Chondrocyte (in vitro differentiated cells): ENCODE measurements at regions not wholly inside any gene's neighbourhood (a gene's known extent, or its start where the extent isn't known, plus 50 kb on each side); places are given as distances from the start of the nearest gene placed in this dataset.

Source experiments
- DNase-seq: peaks from one replicate; pipeline ENCODE4 v3.0.0; 2021; ENCODE audit warnings: mixed read lengths, low spot score
- H3K27ac Mint-ChIP-seq: one replicate; pipeline ENCODE4 v1.8.0; 2021; ENCODE audit warnings: mild to moderate bottlenecking, moderate library complexity, mixed read lengths; ENCODE audit not compliant: unreplicated experiment
- H3K27me3 Mint-ChIP-seq: 2 replicates; pipeline ENCODE4 v1.8.0; 2021; ENCODE audit warnings: low read depth, mixed read lengths
- H3K36me3 Mint-ChIP-seq: 2 replicates; pipeline ENCODE4 v1.8.0; 2021; ENCODE audit warnings: low read depth, mixed read lengths
- H3K4me1 Mint-ChIP-seq: 2 replicates; pipeline ENCODE4 v1.8.0; 2021; ENCODE audit warnings: low read depth, mild to moderate bottlenecking, mixed read lengths
- H3K4me3 Mint-ChIP-seq: one replicate; pipeline ENCODE4 v1.8.0; 2021; ENCODE audit warnings: mild to moderate bottlenecking, moderate library complexity, mixed read lengths; ENCODE audit not compliant: unreplicated experiment
- H3K9me3 Mint-ChIP-seq: 2 replicates; pipeline ENCODE4 v1.8.0; 2021; ENCODE audit warnings: low read depth, mixed read lengths
- TF ChIP-seq, protein P1 (sequence below): fragments of 200-600 bp; sonication (generic); IDR thresholded peaks from 2 replicates; pipeline ENCODE4 v1.5.0; 2021; ENCODE audit warnings: antibody characterized with exemption, mild to moderate bottlenecking, moderate library complexity

DNA sequence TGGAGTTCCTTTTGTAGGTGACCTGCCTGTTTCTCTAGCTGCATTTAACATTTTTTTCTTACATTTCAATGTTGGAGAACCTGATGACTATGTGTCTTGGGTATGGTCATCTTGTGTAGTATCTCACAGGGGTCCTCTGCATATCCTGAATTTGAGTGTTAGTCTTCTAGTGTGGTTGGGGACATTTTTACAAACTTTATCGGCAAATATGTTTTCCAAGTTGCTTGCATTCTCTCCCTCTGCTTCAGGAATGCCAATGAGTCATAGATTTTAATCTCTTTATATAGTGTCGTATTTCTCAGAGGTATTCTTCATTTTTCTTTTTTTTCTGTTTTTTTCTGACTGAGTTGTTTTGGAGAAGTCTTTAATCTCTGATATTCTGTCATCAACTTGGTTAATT is 684.0 kb downstream of the NCAM2 start:
- TF ChIP-seq, protein P1, sequence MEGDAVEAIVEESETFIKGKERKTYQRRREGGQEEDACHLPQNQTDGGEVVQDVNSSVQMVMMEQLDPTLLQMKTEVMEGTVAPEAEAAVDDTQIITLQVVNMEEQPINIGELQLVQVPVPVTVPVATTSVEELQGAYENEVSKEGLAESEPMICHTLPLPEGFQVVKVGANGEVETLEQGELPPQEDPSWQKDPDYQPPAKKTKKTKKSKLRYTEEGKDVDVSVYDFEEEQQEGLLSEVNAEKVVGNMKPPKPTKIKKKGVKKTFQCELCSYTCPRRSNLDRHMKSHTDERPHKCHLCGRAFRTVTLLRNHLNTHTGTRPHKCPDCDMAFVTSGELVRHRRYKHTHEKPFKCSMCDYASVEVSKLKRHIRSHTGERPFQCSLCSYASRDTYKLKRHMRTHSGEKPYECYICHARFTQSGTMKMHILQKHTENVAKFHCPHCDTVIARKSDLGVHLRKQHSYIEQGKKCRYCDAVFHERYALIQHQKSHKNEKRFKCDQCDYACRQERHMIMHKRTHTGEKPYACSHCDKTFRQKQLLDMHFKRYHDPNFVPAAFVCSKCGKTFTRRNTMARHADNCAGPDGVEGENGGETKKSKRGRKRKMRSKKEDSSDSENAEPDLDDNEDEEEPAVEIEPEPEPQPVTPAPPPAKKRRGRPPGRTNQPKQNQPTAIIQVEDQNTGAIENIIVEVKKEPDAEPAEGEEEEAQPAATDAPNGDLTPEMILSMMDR = no peak
- Mint-ChIP-seq H3K9me3 (peaks cover 24% of the 10 kb centered on the region), H3K27me3 (no peaks in the 10 kb centered on the region), H3K27ac (peak overlapping the region; percentile 38), H3K36me3 (no peaks in the 10 kb centered on the region), H3K4me3 (no peak overlapping the region), H3K4me1 (peaks cover 18% of the 10 kb centered on the region)
- DNase-seq = no peak

DNA sequence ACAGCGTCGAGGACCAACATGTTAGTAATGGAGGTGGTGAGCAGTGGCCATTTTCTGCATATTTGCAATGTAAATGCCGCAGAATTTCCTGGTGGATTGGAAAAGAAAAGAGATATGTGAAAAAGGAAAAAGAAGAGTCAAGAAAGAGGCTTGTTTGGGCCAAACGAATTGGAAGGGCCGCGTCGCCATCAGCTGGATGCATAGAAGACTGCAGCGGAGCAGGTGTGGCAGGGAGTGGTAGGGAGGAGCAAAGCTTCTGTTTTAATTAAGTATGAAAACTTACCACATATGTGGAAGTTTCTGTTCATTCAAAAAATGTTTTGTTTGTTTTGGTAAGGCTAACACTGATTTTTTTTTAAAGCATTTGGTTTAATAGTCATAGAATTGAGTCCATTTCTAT is 690.7 kb downstream of the NCAM2 start:
- Mint-ChIP-seq H3K4me1 (peaks cover under 1% of the 10 kb centered on the region), H3K27me3 (no peaks in the 10 kb centered on the region), H3K4me3 (no peak overlapping the region), H3K36me3 (no peaks in the 10 kb centered on the region), H3K27ac (no peak overlapping the region), H3K9me3 (peaks cover under 1% of the 10 kb centered on the region)
- DNase-seq = no peak
- TF ChIP-seq, protein P1 = peak; percentile 81

DNA sequence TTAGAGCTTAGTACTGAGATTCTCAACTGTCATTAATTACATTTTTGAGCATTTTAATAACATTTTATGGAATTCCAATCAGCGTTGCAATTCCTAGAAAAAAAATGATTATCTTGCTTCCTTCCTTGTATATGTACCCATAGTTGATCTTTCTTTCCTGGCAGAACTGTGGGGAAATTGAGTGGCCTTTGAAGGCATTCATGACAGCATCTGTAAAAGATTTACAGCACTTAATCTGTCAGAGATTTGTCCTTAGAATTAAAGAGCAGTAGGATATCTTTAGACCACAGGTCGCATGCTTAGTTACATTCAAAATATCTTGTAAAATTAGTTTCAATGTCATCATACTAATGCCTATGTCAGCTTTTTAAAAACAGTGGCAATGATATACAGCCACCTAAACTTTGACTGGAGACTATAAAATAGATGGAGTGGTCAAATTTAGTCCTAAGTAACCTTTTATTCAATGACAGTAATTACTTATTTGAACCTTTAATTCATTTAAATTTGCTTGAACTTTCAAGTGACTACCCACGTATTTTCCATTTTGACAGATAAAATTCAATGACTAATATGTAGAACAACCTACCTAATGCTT is 692.0 kb downstream of the NCAM2 start:
- TF ChIP-seq, protein P1 = no peak
- no peaks in the 10 kb centered on the region for H3K9me3 Mint-ChIP-seq
- H3K36me3 Mint-ChIP-seq = no peaks in the 10 kb centered on the region
- no peak overlapping the region for H3K27ac Mint-ChIP-seq
- no peaks in the 10 kb centered on the region for H3K27me3 Mint-ChIP-seq
- H3K4me3 Mint-ChIP-seq = no peak overlapping the region
- DNase-seq = no peak
- no peaks in the 10 kb centered on the region for H3K4me1 Mint-ChIP-seq

DNA sequence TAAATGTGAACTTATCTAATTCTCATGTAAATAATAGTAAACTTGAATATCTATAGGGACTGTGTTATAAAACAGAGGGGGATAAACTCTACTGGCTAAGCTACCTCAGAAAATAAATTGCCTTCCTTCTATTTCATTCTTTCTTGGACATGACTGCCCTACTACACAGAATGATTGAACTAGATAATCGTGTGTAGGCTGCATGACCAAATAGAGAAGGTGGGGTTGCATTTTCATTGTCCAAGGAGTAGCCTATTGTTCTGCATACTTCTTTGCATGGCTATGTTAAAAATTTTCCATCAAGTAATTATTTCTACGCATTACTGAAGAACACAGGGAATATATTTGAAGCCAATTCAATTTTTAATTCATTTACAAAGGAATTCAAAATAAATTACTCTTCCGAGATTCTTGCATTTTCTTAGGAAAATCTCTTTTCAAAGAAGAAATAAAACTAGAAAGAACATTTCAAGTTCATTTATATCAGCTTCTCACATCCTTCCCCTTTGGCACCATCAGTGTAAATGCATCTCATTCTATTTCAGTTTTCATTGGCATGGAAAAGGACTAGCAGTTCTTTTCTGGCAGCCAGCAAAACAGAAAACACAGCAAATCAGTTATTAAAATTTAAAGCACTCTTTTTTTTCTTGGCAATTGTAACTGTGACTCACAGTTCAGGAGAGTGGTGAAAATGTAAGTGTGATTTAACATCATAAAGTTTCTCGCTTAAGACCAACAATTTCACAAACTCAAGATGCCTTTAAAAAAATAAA is 714.7 kb downstream of the NCAM2 start:
- H3K4me1 Mint-ChIP-seq = peaks cover 40% of the 10 kb centered on the region
- no peaks in the 10 kb centered on the region for H3K36me3 Mint-ChIP-seq
- H3K27me3 Mint-ChIP-seq = no peaks in the 10 kb centered on the region
- no peaks in the 10 kb centered on the region for H3K9me3 Mint-ChIP-seq
- TF ChIP-seq, protein P1 = no peak
- peak overlapping the region; percentile 73 for H3K27ac Mint-ChIP-seq
- H3K4me3 Mint-ChIP-seq = no peak overlapping the region
- no peak for DNase-seq

DNA sequence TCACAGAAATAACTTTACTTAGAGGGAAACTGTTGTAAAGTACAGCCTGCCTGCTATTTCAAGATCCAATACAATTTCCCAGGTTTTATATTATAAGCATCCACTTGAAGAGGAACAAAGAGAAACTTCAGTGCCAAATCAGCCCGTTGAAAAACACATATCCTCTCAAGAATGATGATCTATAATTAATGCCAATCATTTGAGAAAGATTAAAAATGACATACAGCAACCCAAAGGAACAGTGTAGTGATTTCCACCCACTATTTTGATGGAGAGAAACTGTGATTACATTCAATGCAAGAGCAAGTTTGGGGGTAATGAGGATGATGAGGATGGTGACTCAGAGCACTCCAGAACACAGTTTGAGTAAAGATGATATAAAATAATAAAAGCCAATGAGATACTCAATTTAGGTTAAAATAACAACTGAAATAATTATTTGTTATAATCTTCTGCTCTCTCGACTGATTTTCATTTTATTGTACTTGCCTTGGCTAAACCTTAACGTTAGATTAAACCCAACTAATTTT is 715.5 kb downstream of the NCAM2 start:
- no peaks in the 10 kb centered on the region for H3K27me3 Mint-ChIP-seq
- peaks cover 40% of the 10 kb centered on the region for H3K4me1 Mint-ChIP-seq
- DNase-seq = no peak
- peak overlapping the region; percentile 73 for H3K27ac Mint-ChIP-seq
- no peaks in the 10 kb centered on the region for H3K36me3 Mint-ChIP-seq
- no peaks in the 10 kb centered on the region for H3K9me3 Mint-ChIP-seq
- no peak overlapping the region for H3K4me3 Mint-ChIP-seq
- TF ChIP-seq, protein P1 = no peak
